ENCODE measurements at regions not wholly inside any gene's neighbourhood (a gene's known extent, or its start where the extent isn't known, plus 50 kb on each side); places are given as distances from the start of the nearest gene placed in this dataset.

DNA sequence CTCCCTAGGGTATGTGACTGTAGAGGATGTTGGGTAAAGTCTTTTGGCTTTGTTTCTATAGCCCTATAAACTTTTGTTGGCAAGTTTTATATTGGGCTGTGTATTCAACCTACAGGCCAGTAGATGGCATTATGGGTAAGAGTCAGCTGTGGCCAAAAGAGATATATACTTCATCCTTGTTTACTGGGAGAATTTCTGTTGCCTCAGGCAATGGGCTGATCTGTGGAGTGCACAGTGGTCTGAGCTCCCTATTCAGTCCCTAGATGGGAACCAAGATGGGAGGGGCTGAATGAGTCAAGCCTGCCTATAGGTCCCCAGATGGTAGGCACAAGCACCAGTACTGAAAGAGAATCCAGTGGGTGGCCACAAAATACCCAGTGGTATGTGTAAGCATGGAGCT is 580.6 kb downstream of the EPHA5 start:
- H3K27ac ChIP-seq, result no peak overlapping the region
- ChIA-PET POLR2A (ENCODE audit: low non-redundant PET) (no interaction called here), CTCF (interaction anchor here (0.9 kb wide), 1 partner anchor 13 kb away, joined by 3 read pairs; no protein-coding TSS in a partner anchor)
- no peak for DNase-seq (ENCODE audit: low spot score)
- TF ChIP-seq, protein P1, sequence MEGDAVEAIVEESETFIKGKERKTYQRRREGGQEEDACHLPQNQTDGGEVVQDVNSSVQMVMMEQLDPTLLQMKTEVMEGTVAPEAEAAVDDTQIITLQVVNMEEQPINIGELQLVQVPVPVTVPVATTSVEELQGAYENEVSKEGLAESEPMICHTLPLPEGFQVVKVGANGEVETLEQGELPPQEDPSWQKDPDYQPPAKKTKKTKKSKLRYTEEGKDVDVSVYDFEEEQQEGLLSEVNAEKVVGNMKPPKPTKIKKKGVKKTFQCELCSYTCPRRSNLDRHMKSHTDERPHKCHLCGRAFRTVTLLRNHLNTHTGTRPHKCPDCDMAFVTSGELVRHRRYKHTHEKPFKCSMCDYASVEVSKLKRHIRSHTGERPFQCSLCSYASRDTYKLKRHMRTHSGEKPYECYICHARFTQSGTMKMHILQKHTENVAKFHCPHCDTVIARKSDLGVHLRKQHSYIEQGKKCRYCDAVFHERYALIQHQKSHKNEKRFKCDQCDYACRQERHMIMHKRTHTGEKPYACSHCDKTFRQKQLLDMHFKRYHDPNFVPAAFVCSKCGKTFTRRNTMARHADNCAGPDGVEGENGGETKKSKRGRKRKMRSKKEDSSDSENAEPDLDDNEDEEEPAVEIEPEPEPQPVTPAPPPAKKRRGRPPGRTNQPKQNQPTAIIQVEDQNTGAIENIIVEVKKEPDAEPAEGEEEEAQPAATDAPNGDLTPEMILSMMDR (conservative IDR thresholded peaks at IDR 0.05; ENCODE audit: low read depth), result no peak

DNA sequence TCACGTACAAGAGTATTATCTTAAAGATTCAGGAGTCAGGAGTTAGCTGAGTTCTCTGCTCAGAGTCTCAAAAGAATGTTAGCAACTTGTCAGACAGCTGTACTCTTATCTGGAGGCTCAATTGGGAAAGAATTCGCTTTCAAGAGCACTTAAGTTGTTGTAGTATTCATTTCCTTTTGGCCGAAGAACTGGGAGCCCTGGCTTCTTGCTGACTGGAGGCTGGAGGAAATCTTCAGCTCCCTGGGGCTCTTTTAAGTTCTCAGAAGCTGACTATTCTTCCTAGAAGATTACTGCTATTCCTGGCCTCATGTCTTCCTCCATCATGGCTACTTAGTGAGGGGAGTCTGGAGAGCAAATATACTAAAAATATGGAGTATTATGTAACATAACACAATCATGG is 587.2 kb downstream of the EPHA5 start:
- TF ChIP-seq, protein P1 (conservative IDR thresholded peaks at IDR 0.05; ENCODE audit: low read depth), result no peak
- no peak for DNase-seq (ENCODE audit: low spot score)

DNA sequence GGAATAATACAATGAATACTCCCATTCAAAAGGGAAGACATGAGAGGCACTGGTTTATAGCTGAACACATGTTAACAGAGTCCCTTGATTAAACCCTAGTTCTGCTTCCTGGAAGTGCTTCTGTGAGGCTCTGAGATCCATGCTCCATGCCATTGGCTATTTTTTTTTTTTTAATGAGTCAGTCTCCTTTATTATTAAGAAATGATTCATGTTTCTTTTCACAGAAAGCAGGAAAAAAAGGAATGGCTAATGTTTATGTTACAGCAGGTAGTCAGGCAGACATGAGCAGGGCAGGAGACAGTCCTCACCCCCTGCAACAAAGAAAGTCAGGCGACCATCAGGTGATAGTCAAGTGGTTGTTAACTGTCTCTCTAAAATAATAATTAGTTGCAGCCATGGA is 598.7 kb downstream of the EPHA5 start:
- TF ChIP-seq, protein P1 (conservative IDR thresholded peaks at IDR 0.05; ENCODE audit: low read depth), result no peak
- ChIA-PET POLR2A (ENCODE audit: low non-redundant PET) (no interaction called here), CTCF (no interaction called here)
- H3K27ac ChIP-seq, result no peak overlapping the region
- DNase-seq (ENCODE audit: low spot score), result peak; percentile 25

More for the DNA sequence above, 587.2 kb downstream of the EPHA5 start:
- CTCF ChIA-PET, result no interaction called here
- POLR2A ChIA-PET (ENCODE audit: low non-redundant PET), result no interaction called here
- no peak overlapping the region for H3K27ac ChIP-seq

DNA sequence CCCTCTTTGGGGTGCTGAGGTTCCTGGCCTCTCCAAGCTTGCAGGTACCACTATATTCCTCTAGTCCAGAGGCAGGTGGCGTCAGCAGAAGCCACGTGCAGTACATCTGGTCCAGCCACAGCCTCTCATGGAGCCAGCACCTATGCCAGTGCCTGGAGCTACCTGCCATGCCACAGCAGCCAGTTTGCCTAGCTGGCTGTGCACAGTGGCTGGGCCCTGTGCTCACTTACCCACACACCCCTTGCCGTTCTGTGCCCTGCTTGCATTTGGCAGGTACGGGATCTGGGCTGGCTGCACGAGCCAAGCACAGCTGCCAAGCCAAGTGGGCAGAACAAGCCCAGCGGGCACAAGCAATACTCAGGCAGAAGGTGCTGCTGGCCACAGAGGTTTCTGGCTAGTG is 601.1 kb downstream of the EPHA5 start:
- ChIA-PET CTCF (no interaction called here), POLR2A (ENCODE audit: low non-redundant PET) (no interaction called here)
- TF ChIP-seq, protein P1 (conservative IDR thresholded peaks at IDR 0.05; ENCODE audit: low read depth), result no peak
- no peak overlapping the region for H3K27ac ChIP-seq
- no peak for DNase-seq (ENCODE audit: low spot score)

DNA sequence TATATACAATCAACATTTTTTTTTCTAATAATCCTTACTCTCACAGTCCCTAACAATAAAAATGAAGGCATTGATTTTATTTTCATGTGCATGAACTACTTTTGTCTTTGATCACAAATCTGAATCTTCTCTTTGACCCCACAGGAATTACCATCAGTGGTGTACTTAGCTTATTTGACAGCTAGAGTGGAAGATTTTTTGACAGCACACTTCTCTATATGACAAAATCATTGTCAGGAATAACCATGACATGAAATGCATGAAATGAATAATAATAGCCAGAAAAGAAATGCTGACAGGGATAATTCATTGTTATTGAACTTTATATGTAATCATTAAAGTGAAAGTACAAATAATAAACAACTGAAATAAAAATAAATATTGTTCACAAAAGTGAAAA is 604.2 kb downstream of the EPHA5 start:
- no peak for DNase-seq (ENCODE audit: low spot score)
- TF ChIP-seq, protein P1 (conservative IDR thresholded peaks at IDR 0.05; ENCODE audit: low read depth), result no peak
- CTCF ChIA-PET, result no interaction called here
- POLR2A ChIA-PET (ENCODE audit: low non-redundant PET), result no interaction called here
- no peak overlapping the region for H3K27ac ChIP-seq

DNA sequence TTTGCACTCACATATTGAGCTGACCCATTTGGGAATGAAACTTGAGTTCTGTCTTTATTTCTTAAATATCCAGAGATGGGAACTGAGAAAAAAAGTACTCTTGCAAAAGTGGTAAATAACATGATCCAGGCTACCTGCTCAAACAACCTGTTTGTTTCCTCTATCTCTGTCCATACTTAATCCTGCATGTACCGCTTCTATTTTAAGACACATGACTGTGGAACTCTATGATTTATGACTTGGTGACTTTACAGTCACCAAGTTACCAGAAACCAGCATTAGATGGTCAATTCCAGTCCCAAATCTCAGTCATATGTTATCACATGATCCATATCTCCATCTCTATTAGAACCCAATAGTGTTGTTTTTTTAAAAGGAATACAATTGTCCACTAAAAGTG is 606.7 kb downstream of the EPHA5 start:
- ChIA-PET POLR2A (ENCODE audit: low non-redundant PET) (no interaction called here), CTCF (interaction anchor here (0.5 kb wide), 1 partner anchor 93 kb away, joined by 3 read pairs; no protein-coding TSS in a partner anchor)
- TF ChIP-seq, protein P1 (conservative IDR thresholded peaks at IDR 0.05; ENCODE audit: low read depth), result no peak
- H3K27ac ChIP-seq, result no peak overlapping the region
- no peak for DNase-seq (ENCODE audit: low spot score)

DNA sequence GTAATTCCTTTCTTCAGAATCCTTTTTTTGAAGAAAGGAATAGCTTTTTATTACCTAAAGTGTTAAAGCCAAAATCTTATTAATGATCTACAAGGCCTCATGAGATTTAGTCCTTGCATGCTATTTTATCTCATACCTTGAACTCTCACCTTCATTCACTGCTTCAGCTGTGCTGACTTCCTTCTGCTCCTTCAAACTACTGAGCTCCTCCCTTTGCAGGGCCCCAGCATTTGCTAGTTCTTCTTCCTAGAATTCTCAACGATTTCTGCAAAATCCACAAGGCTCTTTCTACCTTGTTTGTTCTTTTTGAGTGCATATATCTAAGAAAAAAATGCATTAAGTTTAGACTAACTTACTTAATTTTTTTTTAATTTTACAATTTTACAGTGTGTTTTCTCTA is 619.5 kb downstream of the EPHA5 start:
- no peak for DNase-seq (ENCODE audit: low spot score)
- CTCF ChIA-PET, result no interaction called here
- TF ChIP-seq, protein P1 (conservative IDR thresholded peaks at IDR 0.05; ENCODE audit: low read depth), result no peak

More for the DNA sequence above, 619.5 kb downstream of the EPHA5 start:
- POLR2A ChIA-PET (ENCODE audit: low non-redundant PET), result no interaction called here
- H3K27ac ChIP-seq, result no peak overlapping the region

All from RWPE1 (cell line).